Muscle of leg (tissue), 3 donors: ENCODE measurements at regions not wholly inside any gene's neighbourhood (a gene's known extent, or its start where the extent isn't known, plus 50 kb on each side); places are given as distances from the start of the nearest gene placed in this dataset.

Experiments
- DNase-seq: peaks from one replicate; pipeline ENCODE4 v3.0.0; 2013
- H3K27ac ChIP-seq: one replicate; pipeline ENCODE4 v1.5.1; 2013; ENCODE audit warnings: mild to moderate bottlenecking, low read length, control low read depth
- H3K27me3 ChIP-seq: one replicate; pipeline ENCODE4 v1.6.1; 2013; ENCODE audit warnings: low read length; ENCODE audit not compliant: control insufficient read depth, insufficient read depth
- H3K36me3 ChIP-seq: one replicate; pipeline ENCODE4 v1.6.1; 2013; ENCODE audit warnings: low read length; ENCODE audit not compliant: control insufficient read depth, insufficient read depth
- H3K4me1 ChIP-seq: one replicate; pipeline ENCODE4 v1.6.1; 2013; ENCODE audit warnings: low read length; ENCODE audit not compliant: control insufficient read depth, insufficient read depth
- H3K4me3 ChIP-seq: one replicate; pipeline ENCODE4 v1.5.1; 2013; ENCODE audit warnings: low read length, control low read depth
- H3K9me3 ChIP-seq: replicated peaks from 2 replicates; pipeline ENCODE4 v1.6.1; 2013; ENCODE audit warnings: low read depth, low read length; ENCODE audit not compliant: control insufficient read depth
- WGBS: methylation state at CpG from one replicate; pipeline ENCODE4 v1.1.5; 2013; ENCODE audit warnings: missing lambda C conversion rate; ENCODE audit not compliant: insufficient coverage; 5-methylcytosine and 5-hydroxymethylcytosine counted together

DNA sequence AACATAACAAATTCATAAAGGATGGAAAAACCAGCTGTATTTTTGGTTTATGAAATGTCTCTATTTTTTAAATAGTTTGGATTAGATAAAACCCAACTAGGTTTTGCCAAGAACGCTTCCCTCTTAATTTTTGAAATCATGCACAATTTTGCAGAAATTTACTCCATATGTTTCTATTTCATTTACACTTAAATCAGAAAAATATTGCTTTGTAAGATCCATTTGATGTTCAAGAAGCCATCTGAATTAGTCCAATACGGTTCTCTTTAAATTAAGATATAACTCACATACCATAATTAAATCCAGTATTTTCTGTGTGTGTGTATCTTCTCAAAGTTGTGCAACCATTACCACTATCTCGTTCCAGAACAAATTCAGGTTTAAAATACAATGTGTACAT, 78.6 kb upstream of the FBXL7 start:
- WGBS = no CpG with 5 or more reads among the region's 3 CpGs
- no peaks in the 10 kb centered on the region for H3K36me3 ChIP-seq
- H3K9me3 ChIP-seq = no peaks in the 10 kb centered on the region
- no peak overlapping the region for H3K27ac ChIP-seq
- no peaks in the 10 kb centered on the region for H3K27me3 ChIP-seq
- peaks cover 3% of the 10 kb centered on the region for H3K4me1 ChIP-seq
- peak; percentile 54 for DNase-seq
- no peak overlapping the region for H3K4me3 ChIP-seq

DNA sequence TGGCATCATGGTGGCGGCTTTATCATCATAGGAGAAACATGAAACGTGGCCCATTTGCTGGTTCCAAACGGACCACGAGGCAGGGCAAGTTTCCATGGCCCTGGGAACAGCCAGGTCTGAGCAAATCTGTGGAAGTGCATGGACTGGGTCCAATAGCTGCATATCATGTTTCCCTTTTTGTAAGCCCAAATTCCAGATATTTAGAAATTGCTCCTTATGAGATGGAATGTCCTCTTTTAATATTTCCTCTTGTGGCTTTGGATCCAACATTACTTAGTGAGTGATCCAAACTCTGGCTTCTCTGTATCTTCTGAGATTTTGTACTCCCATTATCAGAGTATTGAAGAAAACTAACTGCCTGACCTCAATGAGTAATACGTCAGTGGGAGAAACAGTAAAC, 79.8 kb upstream of the FBXL7 start:
- H3K27me3 ChIP-seq = no peaks in the 10 kb centered on the region
- 59% methylated on average over 4 of the region's 5 CpGs for WGBS
- H3K4me3 ChIP-seq = no peak overlapping the region
- H3K27ac ChIP-seq = no peak overlapping the region
- no peaks in the 10 kb centered on the region for H3K9me3 ChIP-seq
- H3K36me3 ChIP-seq = no peaks in the 10 kb centered on the region
- DNase-seq = peak; percentile 20
- no peaks in the 10 kb centered on the region for H3K4me1 ChIP-seq

DNA sequence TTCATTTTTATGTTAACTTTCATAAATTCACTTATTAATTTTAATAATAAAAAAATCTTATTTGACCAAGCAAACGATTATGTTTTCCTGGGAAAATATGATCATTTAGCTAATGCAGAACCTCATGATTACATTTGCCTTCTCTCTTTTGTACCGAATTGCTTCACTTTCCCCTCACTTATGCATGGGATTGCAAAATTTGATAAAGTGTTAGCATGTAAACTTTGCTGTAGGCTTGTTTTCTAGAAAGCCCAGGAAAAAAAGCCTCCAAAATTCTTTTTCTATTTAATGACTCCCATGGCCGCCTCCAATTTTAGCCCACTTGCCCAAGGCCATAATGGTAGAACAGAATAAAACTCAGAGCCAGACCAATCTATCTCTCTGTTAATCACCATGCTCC, 82.8 kb upstream of the FBXL7 start:
- DNase-seq = no peak
- Histone ChIP-seq H3K4me1 (no peaks in the 10 kb centered on the region), H3K27me3 (no peaks in the 10 kb centered on the region), H3K4me3 (no peak overlapping the region), H3K36me3 (no peaks in the 10 kb centered on the region), H3K9me3 (no peaks in the 10 kb centered on the region), H3K27ac (no peak overlapping the region)
- WGBS = 100% methylated on average over 1 of the region's 3 CpGs

DNA sequence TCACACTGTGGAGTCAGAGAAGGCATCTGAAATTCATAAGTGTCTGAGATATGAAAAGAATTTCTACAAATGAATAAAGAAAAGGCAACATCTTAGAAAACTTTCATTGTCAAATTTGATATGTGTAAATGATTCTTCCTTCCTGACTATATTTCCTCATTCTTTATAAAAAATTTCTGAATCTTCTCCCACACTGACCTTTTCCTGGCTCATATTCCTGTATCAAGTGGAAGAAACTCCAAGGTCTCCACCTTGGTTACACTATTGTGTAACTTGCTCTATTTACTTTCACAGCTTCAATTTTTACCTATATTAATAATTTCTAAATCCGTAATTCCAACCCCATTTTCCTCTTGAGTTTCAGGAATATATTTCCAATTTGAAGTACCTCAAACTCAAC, 93.5 kb upstream of the FBXL7 start:
- Histone ChIP-seq H3K4me3 (no peak overlapping the region), H3K36me3 (no peaks in the 10 kb centered on the region), H3K9me3 (peaks cover 2% of the 10 kb centered on the region), H3K4me1 (no peaks in the 10 kb centered on the region), H3K27me3 (no peaks in the 10 kb centered on the region), H3K27ac (no peak overlapping the region)
- no CpG with 5 or more reads among the region's 1 CpG for WGBS
- DNase-seq = no peak

DNA sequence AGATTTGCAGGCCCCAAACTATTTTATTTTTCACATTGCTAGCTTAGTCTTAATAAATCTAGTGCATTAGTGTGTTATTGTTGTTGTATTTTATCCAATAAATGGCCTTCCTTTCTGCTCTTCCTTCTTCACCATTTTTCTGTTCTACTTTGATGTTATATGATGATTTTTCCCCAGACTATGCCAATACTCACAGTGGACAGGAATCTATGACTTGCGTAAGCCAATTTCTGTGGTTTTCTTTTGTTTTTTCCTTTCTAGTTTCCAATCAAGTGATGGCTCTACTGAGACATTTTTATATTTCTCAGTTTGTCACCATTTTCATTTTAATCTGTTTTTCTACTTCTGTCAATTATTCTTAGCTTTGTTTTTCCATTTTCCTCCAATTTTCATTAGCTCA, 106.8 kb upstream of the FBXL7 start:
- no CpG with 5 or more reads among the region's 1 CpG for WGBS
- Histone ChIP-seq H3K9me3 (no peaks in the 10 kb centered on the region), H3K27me3 (no peaks in the 10 kb centered on the region), H3K36me3 (no peaks in the 10 kb centered on the region), H3K4me3 (no peak overlapping the region), H3K27ac (no peak overlapping the region), H3K4me1 (no peaks in the 10 kb centered on the region)
- no peak for DNase-seq

DNA sequence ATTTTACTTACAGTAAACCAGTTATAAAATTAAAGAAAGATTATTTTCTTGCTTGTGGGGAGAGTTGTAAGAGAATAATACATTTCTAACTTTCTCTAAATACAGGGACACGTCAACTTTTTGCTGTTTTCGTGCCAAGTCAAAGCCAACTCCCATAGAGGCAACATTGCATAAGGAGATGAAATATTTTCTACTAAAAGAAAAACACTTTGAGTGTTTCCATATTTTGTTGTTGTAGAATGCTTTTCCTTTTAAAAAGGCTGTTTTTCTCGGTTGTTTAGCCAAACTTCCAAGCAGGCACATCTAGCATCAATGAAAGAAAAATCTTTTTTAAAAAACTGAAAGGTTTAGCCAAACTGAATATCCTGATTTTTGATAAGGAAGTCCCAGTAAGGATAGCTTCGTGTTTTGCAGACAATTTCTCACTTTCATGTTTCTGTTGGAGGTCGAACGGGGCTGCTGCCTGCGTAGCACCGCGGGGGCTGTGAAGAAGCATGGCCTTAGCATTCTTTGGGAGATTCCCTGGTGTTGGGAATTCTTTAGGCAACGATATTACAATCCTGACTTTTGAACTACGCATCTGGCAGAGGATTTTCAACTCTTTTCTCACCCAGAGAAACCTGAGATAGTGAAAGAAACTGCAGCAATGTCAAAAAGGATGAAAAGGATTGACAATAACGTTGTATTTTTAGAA, 108.1 kb upstream of the FBXL7 start:
- H3K4me1 ChIP-seq = no peaks in the 10 kb centered on the region
- no peaks in the 10 kb centered on the region for H3K27me3 ChIP-seq
- 45% methylated on average over 6 of the region's 12 CpGs for WGBS
- no peaks in the 10 kb centered on the region for H3K9me3 ChIP-seq
- H3K36me3 ChIP-seq = no peaks in the 10 kb centered on the region
- peak overlapping the region; percentile 40 for H3K27ac ChIP-seq
- DNase-seq = peak; percentile 52
- no peak overlapping the region for H3K4me3 ChIP-seq

DNA sequence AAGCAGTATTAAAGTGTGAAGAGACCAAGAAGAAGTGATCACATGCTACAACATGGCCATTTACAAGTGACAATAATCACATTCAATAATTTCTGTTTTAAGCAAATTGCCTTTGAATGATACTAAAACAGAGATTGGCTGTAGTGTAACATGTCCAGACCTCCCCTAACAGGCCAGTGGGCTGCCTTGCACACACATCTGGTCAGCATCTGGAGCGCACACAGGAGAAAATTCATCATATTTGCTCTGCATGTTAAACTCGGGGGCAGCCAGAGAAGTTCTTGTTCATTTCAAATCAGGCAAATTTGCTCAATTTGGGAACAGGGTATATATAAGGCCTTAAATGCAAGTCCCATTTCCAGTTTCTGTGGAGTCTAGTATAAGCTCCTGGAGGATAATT, 111.1 kb upstream of the FBXL7 start:
- H3K4me1 ChIP-seq = no peaks in the 10 kb centered on the region
- H3K9me3 ChIP-seq = no peaks in the 10 kb centered on the region
- no peak overlapping the region for H3K4me3 ChIP-seq
- H3K27me3 ChIP-seq = no peaks in the 10 kb centered on the region
- no peak overlapping the region for H3K27ac ChIP-seq
- WGBS = 60% methylated on average over 1 of the region's 2 CpGs
- peak; percentile 78 for DNase-seq
- H3K36me3 ChIP-seq = no peaks in the 10 kb centered on the region

DNA sequence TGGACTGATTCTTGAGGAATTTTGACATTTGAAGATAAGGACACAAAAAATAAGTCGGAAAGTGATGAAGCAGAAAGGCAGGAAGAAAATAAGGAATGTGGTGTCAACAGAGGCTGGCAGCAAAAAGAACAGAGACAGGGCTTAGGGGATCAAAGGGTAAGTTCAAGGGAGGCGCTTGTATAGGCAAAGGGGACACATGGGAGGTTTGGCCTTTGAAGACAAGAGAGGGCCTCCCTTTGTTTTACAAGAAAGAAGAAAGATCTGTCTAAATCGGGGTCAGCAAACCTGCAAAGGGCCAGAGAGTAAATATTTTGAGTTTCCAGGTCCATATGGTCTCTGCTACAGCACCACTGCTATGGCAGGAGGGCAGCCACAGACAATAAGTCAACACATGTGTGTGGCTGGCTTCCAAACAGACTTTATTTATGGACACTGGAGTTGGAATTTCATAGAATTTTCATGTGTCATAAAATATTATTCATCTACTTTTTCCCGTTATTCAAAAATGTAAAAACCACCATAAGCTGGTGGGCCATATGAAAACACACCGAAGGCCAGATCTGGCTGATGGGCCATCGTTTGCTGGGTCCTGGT, 112.0 kb upstream of the FBXL7 start:
- Histone ChIP-seq H3K4me1 (no peaks in the 10 kb centered on the region), H3K27ac (no peak overlapping the region), H3K36me3 (no peaks in the 10 kb centered on the region), H3K4me3 (no peak overlapping the region), H3K27me3 (no peaks in the 10 kb centered on the region), H3K9me3 (no peaks in the 10 kb centered on the region)
- no peak for DNase-seq
- 86% methylated on average over 3 of the region's 6 CpGs for WGBS

DNA sequence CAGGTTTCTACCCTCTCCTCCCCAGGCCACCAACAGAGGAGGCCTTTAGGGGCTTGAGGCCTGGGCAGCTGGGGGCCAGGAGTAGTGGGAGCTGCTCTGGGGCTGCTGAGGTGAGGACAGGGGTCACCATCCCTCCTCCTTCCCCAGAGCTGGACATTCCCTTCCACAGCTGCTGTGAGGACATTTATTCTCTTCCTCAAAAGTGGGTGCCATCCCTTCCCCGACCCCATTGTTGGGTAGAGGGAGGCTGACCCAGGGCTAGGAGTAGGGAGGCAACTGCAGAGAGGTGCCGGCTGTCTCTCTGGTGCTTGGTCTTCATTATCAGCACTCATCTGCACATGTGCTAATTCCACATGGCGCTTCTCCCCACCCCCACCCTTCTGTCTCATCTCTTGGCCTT, 113.9 kb upstream of the FBXL7 start:
- WGBS = no CpG with 5 or more reads among the region's 3 CpGs
- Histone ChIP-seq H3K9me3 (no peaks in the 10 kb centered on the region), H3K27ac (no peak overlapping the region), H3K4me1 (no peaks in the 10 kb centered on the region), H3K36me3 (no peaks in the 10 kb centered on the region), H3K4me3 (no peak overlapping the region), H3K27me3 (no peaks in the 10 kb centered on the region)
- DNase-seq = no peak

DNA sequence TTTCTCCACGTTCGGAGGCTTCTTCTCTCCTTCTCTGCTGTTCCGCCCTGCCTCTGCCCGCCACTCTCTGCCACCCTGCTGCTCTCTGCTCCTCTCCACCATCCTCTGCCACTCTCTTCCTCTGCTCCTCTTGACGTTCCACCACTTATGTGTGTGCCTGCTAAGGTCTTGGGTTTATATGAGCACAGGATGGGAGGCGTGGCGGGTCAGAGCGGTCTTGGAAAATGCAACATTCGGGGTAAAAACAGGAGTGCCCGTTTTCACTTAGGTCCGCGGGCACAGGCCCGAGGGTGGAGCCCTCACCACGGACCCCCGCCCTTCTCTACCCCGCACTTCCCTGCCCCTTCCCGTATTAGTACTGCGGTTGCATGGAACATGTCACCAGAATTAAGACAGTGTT, 114.4 kb upstream of the FBXL7 start:
- Histone ChIP-seq H3K9me3 (no peaks in the 10 kb centered on the region), H3K27me3 (no peaks in the 10 kb centered on the region), H3K27ac (no peak overlapping the region), H3K4me3 (no peak overlapping the region), H3K36me3 (no peaks in the 10 kb centered on the region), H3K4me1 (no peaks in the 10 kb centered on the region)
- 95% methylated on average over 11 of the region's 18 CpGs for WGBS
- no peak for DNase-seq

DNA sequence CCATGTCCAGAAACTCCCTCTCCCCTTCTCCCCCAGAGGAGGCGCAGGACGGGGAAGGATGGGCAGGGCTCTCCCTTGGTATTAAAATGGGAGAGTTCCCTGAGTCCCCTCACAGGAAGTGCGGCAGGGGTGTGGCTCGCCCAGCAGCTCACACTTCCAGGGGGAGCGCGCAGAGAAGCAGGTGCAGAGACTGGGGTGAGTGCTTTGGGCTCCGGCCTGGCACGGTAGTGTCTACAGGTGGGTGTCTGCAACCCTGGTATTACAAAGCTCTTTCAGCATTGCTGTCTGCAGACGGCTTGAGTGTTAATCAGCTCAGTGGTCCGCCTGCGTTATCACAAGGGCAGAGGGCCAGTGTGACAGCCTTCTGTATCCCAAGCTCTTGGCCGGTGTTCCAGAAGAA, 114.9 kb upstream of the FBXL7 start:
- no peaks in the 10 kb centered on the region for H3K4me1 ChIP-seq
- no peaks in the 10 kb centered on the region for H3K36me3 ChIP-seq
- H3K27me3 ChIP-seq = no peaks in the 10 kb centered on the region
- H3K27ac ChIP-seq = no peak overlapping the region
- no peak for DNase-seq
- H3K9me3 ChIP-seq = no peaks in the 10 kb centered on the region
- no peak overlapping the region for H3K4me3 ChIP-seq
- 88% methylated on average over 7 of the region's 12 CpGs for WGBS
